Smooth muscle cell (in vitro differentiated cells): ENCODE measurements at regions not wholly inside any gene's neighbourhood (a gene's known extent, or its start where the extent isn't known, plus 50 kb on each side); places are given as distances from the start of the nearest gene placed in this dataset.

Source experiments
- DNase-seq: peaks from one replicate; lab custom pipeline; 2025; ENCODE audit not compliant: unreplicated experiment; lab: John Stamatoyannopoulos, UW
- H2AFZ ChIP-seq: fragments of 200-600 bp; sonication (generic); 2 replicates; pipeline ENCODE4 v1.6.0; 2016; ENCODE audit warnings: antibody characterized with exemption, low read depth, mild to moderate bottlenecking
- H3F3A ChIP-seq: fragments of 200-600 bp; sonication (generic); 2 replicates; pipeline ENCODE4 v1.6.0; 2017; ENCODE audit warnings: antibody characterized with exemption, low read depth
- H3K27ac ChIP-seq: fragments of 200-600 bp; sonication (generic); 2 replicates; pipeline ENCODE4 v1.5.1; 2016; ENCODE audit warnings: low read depth, mild to moderate bottlenecking
- H3K27me3 ChIP-seq: fragments of 200-600 bp; sonication (generic); 2 replicates; pipeline ENCODE4 v1.6.1; 2016; ENCODE audit warnings: low read depth, mild to moderate bottlenecking
- H3K36me3 ChIP-seq: fragments of 200-600 bp; sonication (generic); 2 replicates; pipeline ENCODE4 v1.5.1; 2016; ENCODE audit warnings: low read depth
- H3K4me1 ChIP-seq: fragments of 200-600 bp; sonication (generic); 2 replicates; pipeline ENCODE4 v1.5.1; 2016; ENCODE audit warnings: low read depth
- H3K4me2 ChIP-seq: fragments of 200-600 bp; sonication (generic); 2 replicates; pipeline ENCODE4 v1.6.0; 2016; ENCODE audit warnings: mild to moderate bottlenecking
- H3K4me3 ChIP-seq: fragments of 200-600 bp; sonication (generic); 2 replicates; pipeline ENCODE4 v1.5.1; 2016; ENCODE audit warnings: mild to moderate bottlenecking
- H3K79me2 ChIP-seq: fragments of 200-600 bp; sonication (generic); 2 replicates; pipeline ENCODE4 v1.6.0; 2016; ENCODE audit warnings: low read depth, mild to moderate bottlenecking
- H3K9ac ChIP-seq: fragments of 200-600 bp; sonication (generic); 2 replicates; pipeline ENCODE4 v1.6.0; 2016; ENCODE audit warnings: low read depth
- H3K9me3 ChIP-seq: fragments of 200-600 bp; sonication (generic); replicated peaks from 2 replicates; pipeline ENCODE4 v1.5.1; 2016; ENCODE audit warnings: low read depth
- H4K20me1 ChIP-seq: fragments of 200-600 bp; sonication (generic); 2 replicates; pipeline ENCODE4 v1.6.0; 2016; ENCODE audit warnings: low read depth
- CTCF ChIP-seq: fragments of 200-600 bp; sonication (generic); IDR thresholded peaks from 2 replicates; pipeline ENCODE4 v1.5.1; 2017; ENCODE audit warnings: borderline replicate concordance, mild to moderate bottlenecking, antibody characterized with exemption; ENCODE audit not compliant: insufficient read depth, poor library complexity, severe bottlenecking
- WGBS: methylation state at CpG from one replicate; pipeline ENCODE4 v1.1.7; 2016; ENCODE audit warnings: low lambda C conversion rate; 5-methylcytosine and 5-hydroxymethylcytosine counted together

DNA sequence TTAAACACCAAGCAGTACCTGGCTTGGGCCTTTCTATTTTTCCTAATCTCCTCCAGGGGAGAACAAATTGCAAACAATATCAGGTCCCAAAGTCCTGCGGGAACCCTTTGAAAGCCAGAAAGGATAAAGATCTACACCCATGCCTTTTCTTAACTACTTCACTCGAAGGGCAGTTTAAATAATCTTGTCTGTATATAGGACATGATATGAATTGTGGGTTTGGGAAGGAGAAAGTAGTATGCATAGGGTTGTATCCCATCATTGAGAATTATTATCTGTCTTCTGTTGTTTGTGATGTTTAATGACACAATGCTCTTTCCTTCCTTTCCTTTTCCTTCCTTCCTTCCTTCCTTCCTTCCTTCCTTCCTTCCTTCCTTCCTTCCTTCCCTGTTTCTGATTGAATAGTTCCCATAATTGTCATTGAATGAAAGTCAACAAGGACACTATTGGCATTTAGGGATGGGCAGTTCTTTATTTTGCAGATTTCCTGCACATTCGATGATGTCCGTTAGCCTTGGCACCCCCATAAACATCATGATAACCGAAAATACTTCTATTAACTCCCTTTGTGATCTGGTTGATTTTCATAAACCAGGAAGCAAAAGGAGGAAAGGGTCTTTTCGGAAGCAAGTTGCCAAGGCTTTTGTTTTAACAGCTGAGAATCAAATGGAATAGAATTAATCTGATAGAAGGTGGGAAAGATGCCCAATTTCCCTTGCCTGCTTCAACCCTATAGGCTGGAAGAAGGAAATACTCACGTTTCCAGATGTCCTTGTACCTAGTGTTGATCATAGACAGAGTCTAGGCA lies 141.3 kb downstream of the ATG4C start:
- TF ChIP-seq CTCF, result no peak
- WGBS, result 84% methylated on average over 7 of the region's 7 CpGs
- H3K4me3 ChIP-seq, result no peak overlapping the region
- no peak overlapping the region for H2AFZ ChIP-seq
- H3K27me3 ChIP-seq, result peaks cover 5% of the 10 kb centered on the region
- H3F3A ChIP-seq, result no peaks in the 10 kb centered on the region
- no peaks in the 10 kb centered on the region for H4K20me1 ChIP-seq
- no peaks in the 10 kb centered on the region for H3K79me2 ChIP-seq
- no peak for DNase-seq
- H3K27ac ChIP-seq, result no peak overlapping the region
- no peak overlapping the region for H3K4me2 ChIP-seq
- H3K9me3 ChIP-seq, result no peaks in the 10 kb centered on the region
- H3K4me1 ChIP-seq, result no peaks in the 10 kb centered on the region
- H3K9ac ChIP-seq, result no peak overlapping the region
- H3K36me3 ChIP-seq, result no peaks in the 10 kb centered on the region

GRCh38 chr1:62926681-62927252 lies 142.8 kb downstream of the ATG4C start:
- Histone ChIP-seq H3K4me2 (no peak overlapping the region), H3K4me1 (no peaks in the 10 kb centered on the region)
- 91% methylated on average over 4 of the region's 4 CpGs for WGBS

GRCh38 chr1:62928885-62929284 lies 145.0 kb downstream of the ATG4C start:
- TF ChIP-seq CTCF, result no peak
- 91% methylated on average over 4 of the region's 4 CpGs for WGBS

More at GRCh38 chr1:62926681-62927252, 142.8 kb downstream of the ATG4C start:
- H3K79me2 ChIP-seq, result no peaks in the 10 kb centered on the region
- H3F3A ChIP-seq, result no peaks in the 10 kb centered on the region
- peaks cover 5% of the 10 kb centered on the region for H3K27me3 ChIP-seq
- no peak for DNase-seq
- H4K20me1 ChIP-seq, result no peaks in the 10 kb centered on the region
- H3K4me3 ChIP-seq, result no peak overlapping the region
- H2AFZ ChIP-seq, result no peak overlapping the region
- H3K9me3 ChIP-seq, result no peaks in the 10 kb centered on the region
- TF ChIP-seq CTCF, result no peak
- H3K36me3 ChIP-seq, result no peaks in the 10 kb centered on the region
- H3K9ac ChIP-seq, result no peak overlapping the region
- no peak overlapping the region for H3K27ac ChIP-seq

More at GRCh38 chr1:62928885-62929284, 145.0 kb downstream of the ATG4C start:
- no peak for DNase-seq
- Histone ChIP-seq H3K9me3 (no peaks in the 10 kb centered on the region), H3K4me1 (no peaks in the 10 kb centered on the region), H3K4me3 (no peak overlapping the region), H3K36me3 (no peaks in the 10 kb centered on the region), H3K27ac (no peak overlapping the region), H2AFZ (no peak overlapping the region), H3K27me3 (peaks cover 5% of the 10 kb centered on the region), H3K79me2 (no peaks in the 10 kb centered on the region), H3F3A (no peaks in the 10 kb centered on the region), H3K9ac (no peak overlapping the region), H3K4me2 (no peak overlapping the region), H4K20me1 (no peaks in the 10 kb centered on the region)
